Adrenal gland (tissue), 5 donors: ENCODE measurements at regions not wholly inside any gene's neighbourhood (a gene's known extent, or its start where the extent isn't known, plus 50 kb on each side); places are given as distances from the start of the nearest gene placed in this dataset.

Experiments used
- CTCF ChIP-seq, 6 experiments: fragments of 450-650 bp in 4 of 6; fragments of 200-600 bp in 2 of 6; sonication (generic) in 1 of 6; IDR thresholded peaks; 1 replicate in 5 of 6; 2 replicates in 1 of 6; pipeline versions ENCODE4 v1.5.1 to v1.8.0; 2016 to 2021; ENCODE audit warnings: antibody characterized with exemption in 6 of 6, mild to moderate bottlenecking in 2 of 6, moderate library complexity in 1 of 6
- POLR2A ChIP-seq, 2 donors: fragments of 450-650 bp; IDR thresholded peaks; one replicate each; pipeline ENCODE4 v1.6.1; 2017; ENCODE audit warnings: antibody characterized with exemption in 2 of 2, mild to moderate bottlenecking in 2 of 2, moderate library complexity in 1 of 2
- donor health status: DM: no; HTN: no; CAD: no.

- TF ChIP-seq CTCF (IDR thresholded peaks at IDR 0.05) (no peak), POLR2A (IDR thresholded peaks at IDR 0.05) (no peak)
Measured at GRCh38 chrX:109843963-109844751, 111.1 kb upstream of the ACSL4 start.
